ENCODE measurements at regions not wholly inside any gene's neighbourhood (a gene's known extent, or its start where the extent isn't known, plus 50 kb on each side); places are given as distances from the start of the nearest gene placed in this dataset.
"Not testable (repeated sequence)": the region's sequence is repeated elsewhere in the genome, so short reads cannot be mapped to it uniquely, and the experiment has no call there.

DNA sequence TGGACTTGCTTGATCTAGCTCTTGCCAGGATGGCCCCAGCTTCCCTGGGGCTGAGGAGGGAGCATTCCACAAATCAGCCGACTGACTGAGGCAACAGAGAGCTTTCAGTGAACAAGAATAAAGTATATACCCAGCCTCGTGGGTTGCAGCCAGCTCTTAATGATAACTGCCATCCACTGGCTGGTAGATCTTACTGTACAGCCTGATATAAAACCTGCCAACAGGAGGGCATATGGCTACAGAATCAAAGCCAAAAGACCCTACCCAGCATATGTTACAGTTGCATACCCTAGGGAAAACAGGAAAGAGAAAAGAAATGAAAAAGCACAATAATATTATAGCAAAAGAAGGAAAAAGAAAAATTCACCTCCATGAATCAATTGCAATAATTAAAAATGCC lies 775.9 kb upstream of the KIF2B start:
- DNase-seq: no peak

DNA sequence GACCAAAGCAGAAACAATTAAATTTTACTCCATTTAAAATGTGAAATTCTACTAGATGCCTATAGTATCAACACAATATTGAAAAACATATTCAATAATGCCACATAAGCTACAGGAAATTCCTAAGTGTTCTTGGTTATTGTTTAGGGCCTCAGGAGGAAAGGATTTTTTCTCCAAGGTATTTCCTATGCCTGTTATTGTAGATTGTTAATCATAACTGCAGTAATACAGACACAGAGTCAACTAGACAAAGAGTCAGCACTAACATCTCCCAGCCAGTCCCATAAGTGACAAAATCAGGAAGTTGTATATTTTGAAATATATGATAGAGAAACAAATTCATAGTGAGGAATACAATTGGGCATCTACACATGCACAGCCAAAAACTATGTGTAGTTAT lies 782.7 kb upstream of the KIF2B start:
- no peak for DNase-seq

DNA sequence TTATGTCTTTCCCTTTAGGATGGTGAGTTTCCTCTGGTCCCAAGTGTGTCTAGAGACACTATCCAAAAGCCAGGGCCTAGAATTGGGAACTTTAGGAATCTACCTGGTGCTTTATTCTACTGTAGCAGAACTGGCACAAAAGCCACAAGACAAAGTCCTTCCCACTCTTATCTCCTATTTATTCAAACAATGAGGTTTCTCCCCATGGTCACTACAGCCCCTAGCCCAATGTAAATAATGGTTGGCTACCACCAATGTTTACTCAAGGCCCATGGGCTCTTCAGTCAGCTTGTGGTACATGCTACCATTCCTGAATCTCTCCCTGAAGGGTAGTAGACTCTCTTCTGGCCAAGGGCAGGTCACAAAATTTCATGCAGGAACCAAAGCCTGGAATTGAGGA lies 789.4 kb upstream of the KIF2B start:
- no peak for DNase-seq

DNA sequence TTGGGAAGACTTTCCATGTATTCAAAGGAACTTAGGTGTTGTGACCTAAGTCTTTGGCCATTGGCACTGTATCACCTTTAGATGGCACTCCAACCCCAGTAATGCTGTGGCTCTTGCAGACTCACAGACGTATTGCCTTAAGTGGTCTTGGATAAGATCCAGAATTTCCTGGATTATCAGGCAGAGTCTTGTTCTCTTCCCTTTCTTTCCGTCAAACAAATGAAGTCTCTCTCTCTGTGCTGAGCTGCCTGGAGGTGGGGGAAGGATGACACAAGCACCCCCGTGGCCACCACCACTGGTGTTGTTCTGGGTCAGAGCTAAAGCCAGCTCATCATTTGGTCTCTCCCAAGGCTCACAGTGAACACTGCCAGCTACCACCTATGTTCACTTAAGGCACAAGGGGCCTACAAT lies 789.9 kb upstream of the KIF2B start:
- peak; percentile 34 for DNase-seq

GRCh38 chr17:53017227-53017626 lies 805.5 kb upstream of the KIF2B start:
- DNase-seq: no peak

DNA sequence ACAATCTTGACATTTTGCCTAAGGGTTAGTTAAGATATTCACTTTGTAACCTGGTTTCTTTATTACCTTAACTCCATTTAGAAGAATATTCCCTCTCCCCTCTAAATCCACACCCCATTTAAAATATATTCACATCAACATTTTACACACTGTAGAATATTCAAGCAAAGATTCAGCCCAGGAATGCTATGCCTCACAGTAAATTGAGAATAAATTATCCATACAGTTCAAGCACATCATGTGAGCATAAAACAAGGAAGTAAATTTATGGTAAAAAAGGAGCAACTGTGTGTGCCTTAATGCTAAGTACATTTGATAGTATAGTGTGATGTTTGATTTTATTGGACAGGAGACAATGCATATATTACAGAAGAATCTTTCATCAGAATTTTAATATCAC lies 806.6 kb upstream of the KIF2B start:
- DNase-seq: no peak

DNA sequence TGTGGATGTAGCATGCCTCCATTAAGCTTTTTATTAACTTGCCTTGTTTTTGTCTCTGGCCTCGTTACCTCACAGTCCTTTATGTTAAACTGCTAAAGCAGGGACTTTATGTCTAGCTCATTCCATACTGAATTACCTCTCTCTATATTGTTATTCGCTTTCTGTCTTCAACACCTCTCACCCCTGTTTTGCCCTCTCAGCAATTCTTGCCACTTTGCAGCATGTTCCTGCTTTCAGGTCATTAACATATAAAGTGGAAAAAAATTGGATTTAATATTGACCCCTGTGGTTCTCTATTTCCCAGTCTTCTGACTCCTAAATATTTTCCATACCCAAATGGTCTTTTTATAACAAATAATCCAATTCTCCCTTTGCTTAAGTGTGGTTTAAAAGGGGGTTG lies 810.4 kb upstream of the KIF2B start:
- DNase-seq: no peak

DNA sequence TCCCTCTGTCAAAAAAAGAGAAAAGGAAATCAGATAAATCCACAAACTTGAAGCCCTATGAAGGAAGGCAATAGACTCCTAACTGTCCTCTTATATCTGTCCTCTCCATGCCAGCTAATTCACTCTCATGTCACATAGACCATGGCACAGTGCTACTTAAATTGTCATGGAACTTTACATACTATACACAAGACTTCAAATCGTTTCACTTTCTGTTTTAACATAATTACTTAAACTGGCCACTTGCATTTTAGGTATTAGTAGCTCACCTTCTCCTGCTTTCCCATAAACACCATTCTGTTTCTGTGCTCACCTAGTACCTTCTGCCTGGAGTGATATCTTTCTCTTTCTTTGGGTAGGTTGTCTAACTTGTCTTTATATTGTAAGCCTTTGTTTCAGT lies 816.7 kb upstream of the KIF2B start:
- DNase-seq: no peak

DNA sequence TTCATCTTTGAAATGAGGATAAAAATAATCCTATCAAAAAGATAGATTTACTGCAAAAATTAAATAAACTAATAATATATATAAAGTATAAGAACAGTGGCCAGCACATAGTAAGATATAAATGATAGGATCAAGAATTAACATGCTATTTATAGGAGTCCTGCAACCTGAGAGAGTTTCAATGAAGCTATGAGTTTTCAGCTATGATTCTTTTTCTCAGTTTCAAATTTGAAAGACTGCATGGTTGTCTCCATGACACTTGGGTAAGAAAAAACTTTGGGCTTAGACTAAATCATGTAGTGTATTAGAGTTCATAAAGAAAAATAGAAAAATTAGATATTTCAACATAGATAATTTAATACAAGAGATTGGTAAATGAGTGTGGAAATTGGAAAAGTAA lies 817.8 kb upstream of the KIF2B start:
- DNase-seq: no peak

- no peak for DNase-seq
Observed at GRCh38 chr17:52995881-52996280, 826.8 kb upstream of the KIF2B start.

GRCh38 chr17:52995147-52995546 lies 827.6 kb upstream of the KIF2B start:
- no peak for DNase-seq

- DNase-seq: peak; percentile 4
Observed at GRCh38 chr17:52986056-52986662, 827.6 kb upstream of the CA10 start.

GRCh38 chr17:52982331-52982730 lies 823.8 kb upstream of the CA10 start:
- DNase-seq: no peak

- DNase-seq: no peak
Observed at GRCh38 chr17:52979921-52980320, 821.4 kb upstream of the CA10 start.

DNA sequence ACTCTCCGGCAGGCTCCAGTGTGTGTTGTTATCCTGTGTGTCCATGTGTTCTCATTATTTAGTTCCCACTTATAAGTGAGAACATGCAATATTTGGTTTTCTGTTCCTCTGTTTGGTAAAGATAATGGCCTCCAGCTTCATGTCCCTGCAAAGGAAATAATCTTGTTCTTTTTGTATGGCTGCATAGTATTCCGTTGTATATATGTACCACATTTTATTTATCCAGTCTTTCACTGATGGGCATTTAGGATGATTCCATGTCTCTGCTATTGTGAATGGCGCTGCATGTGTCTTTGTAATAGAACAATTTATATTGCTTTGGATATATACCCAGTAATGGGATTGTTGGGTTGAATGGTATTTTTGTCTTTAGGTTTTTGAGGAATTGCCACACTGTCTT lies 807.3 kb upstream of the CA10 start:
- DNase-seq: no peak

GRCh38 chr17:52961751-52962150 lies 803.2 kb upstream of the CA10 start:
- not testable (repeated sequence) for DNase-seq

DNA sequence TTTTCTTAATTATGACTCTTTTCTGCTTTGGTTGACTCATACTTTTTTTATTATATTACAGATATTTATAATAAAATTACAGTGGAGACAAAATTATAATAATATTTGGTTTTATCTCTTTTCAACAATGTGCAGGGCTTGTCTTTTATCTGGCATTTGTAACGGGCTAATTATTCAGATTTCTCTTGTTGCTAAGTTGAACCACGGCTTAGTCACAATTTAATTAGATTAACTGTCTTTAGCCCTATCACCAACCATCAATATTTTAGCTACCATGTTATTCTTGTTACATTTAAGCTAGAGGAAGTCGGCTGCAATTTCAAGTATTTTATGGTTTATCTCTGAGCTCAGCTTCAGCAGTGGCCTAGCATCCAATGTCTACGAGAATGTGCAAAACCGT lies 798.9 kb upstream of the CA10 start:
- DNase-seq: no peak

GRCh38 chr17:52947418-52947817 lies 788.9 kb upstream of the CA10 start:
- DNase-seq: no peak

- no peak for DNase-seq
Observed at GRCh38 chr17:52938623-52939230, 780.2 kb upstream of the CA10 start.

- DNase-seq: no peak
Observed at GRCh38 chr17:52930581-52930980, 772.1 kb upstream of the CA10 start.

DNA sequence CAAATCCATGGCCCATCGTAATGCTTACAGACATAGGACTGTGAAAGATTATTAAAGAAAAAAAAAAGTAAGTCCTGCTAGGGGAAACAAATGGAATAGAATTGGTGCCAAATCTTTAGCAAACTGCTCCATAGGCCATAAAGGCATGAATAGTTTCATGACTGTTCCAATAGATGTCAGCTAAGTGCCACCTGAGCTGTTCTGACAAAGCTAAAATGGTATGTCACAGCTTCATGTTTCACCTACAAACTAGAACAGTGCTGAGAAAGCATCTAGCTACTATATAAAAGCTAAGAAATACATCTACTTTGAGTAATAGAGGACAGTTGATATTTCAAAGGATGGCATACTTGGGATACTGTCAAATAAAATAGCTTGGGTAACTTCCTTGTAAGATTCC lies 771.6 kb upstream of the CA10 start:
- DNase-seq: no peak

GRCh38 chr17:52923658-52924057 lies 765.1 kb upstream of the CA10 start:
- DNase-seq: no peak

- no peak for DNase-seq
Observed at GRCh38 chr17:52899235-52899634, 740.7 kb upstream of the CA10 start.

GRCh38 chr17:52895272-52895671 lies 736.8 kb upstream of the CA10 start:
- no peak for DNase-seq

- no peak for DNase-seq
Observed at GRCh38 chr17:52892334-52892733, 733.8 kb upstream of the CA10 start.

All from right kidney (tissue), 1 donor.